Neural progenitor cell (in vitro differentiated cells): ENCODE measurements at regions not wholly inside any gene's neighbourhood (a gene's known extent, or its start where the extent isn't known, plus 50 kb on each side); places are given as distances from the start of the nearest gene placed in this dataset.

ENCODE experiments used
- CTCF ChIP-seq: fragments of 200-600 bp; sonication (generic); IDR thresholded peaks from 2 replicates; pipeline ENCODE4 v1.5.1; 2017; ENCODE audit warnings: antibody characterized with exemption, mild to moderate bottlenecking
- EZH2 ChIP-seq: fragments of 200-600 bp; sonication (generic); IDR thresholded peaks from 2 replicates; pipeline ENCODE4 v1.6.1; 2017; ENCODE audit warnings: antibody characterized with exemption, mild to moderate bottlenecking, moderate library complexity
- EZH2phosphoT487 ChIP-seq: fragments of 200-600 bp; sonication (generic); IDR thresholded peaks from 2 replicates; pipeline ENCODE4 v1.6.1; 2017; ENCODE audit warnings: antibody characterized with exemption

GRCh38 chr5:61969755-61970154 lies 336.3 kb upstream of the KIF2A start:
- TF ChIP-seq CTCF (no peak), EZH2 (no peak), EZH2phosphoT487 (no peak)
